AG04449 (cell line): ENCODE measurements at regions not wholly inside any gene's neighbourhood (a gene's known extent, or its start where the extent isn't known, plus 50 kb on each side); places are given as distances from the start of the nearest gene placed in this dataset.
"Not testable (repeated sequence)": the region's sequence is repeated elsewhere in the genome, so short reads cannot be mapped to it uniquely, and the experiment has no call there.

Experiments
- CTCF ChIA-PET: fragments of 350-600 bp; formaldehyde crosslinking; extraction: SDS; loops from one replicate; lab custom pipeline; 2021; ENCODE audit warnings: antibody characterized with exemption; lab: Yijun Ruan, JAX
- POLR2A ChIA-PET: fragments of 400-600, 350-600 bp; formaldehyde crosslinking; extraction: SDS; loops from one replicate; lab custom pipeline; 2020; ENCODE audit warnings: antibody characterized with exemption, inconsistent platforms; lab: Yijun Ruan, JAX
- DNase-seq: peaks from one replicate; pipeline ENCODE4 v3.0.0-alpha.2; 2010; ENCODE audit warnings: low read depth, low spot score
- H3K4me3 ChIP-seq: 2 replicates; pipeline ENCODE4 v1.5.1; 2011; ENCODE audit warnings: low read depth, mild to moderate bottlenecking, control low read depth, low read length
- CTCF ChIP-seq: IDR thresholded peaks from one replicate; pipeline ENCODE4 v1.5.1; 2011; ENCODE audit warnings: mild to moderate bottlenecking, moderate library complexity, low read length, control low read depth, inconsistent platforms; ENCODE audit not compliant: insufficient read depth; ENCODE audit errors: missing control alignments

DNA sequence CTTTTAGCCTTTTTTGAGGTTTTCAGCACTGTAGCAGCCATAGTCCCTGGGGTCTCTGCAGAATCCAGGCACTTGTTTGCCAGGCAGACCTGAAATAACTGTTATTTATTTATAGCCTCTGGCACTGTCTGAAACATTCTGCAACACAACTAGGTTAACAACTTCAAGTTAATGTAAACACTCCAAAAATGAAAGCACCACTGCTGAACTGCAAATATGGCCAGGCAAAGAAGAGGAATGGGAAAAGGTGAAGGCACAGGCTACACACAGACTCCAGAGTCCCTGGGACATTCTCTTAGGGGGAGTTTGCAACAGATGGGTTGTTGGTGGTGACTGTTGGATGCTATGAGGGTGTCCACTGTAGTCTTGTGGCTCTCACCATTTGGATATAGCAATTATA lies 369.0 kb downstream of the MAT2B start:
- DNase-seq = no peak
- ChIA-PET CTCF (no interaction called here), POLR2A (no interaction called here)
- no peak for TF ChIP-seq CTCF
- H3K4me3 ChIP-seq = no peak overlapping the region

DNA sequence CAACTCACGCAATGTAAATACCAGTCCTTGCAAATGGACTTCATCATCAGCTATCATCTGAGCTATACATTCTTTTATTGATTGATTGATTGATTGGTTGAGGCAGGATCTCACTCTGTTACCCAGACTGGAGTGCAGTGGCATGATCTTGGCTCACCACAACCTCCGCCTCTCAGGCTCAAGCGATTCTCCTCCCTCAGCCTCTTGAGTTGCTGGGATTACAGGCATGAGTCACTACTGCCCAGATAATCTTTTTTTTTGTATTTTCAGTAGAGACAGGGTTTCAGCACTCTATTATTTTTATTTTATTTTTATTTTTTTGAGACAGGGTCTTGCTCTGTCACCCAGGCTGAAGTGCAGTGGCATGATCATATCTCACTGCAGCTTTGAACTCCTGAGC lies 369.5 kb downstream of the MAT2B start:
- CTCF ChIA-PET, DNase-seq, POLR2A ChIA-PET, H3K4me3 ChIP-seq: not testable (repeated sequence)

GRCh38 chr5:163877865-163878264 lies 372.4 kb downstream of the MAT2B start:
- CTCF ChIA-PET = no interaction called here
- POLR2A ChIA-PET = no interaction called here
- H3K4me3 ChIP-seq = no peak overlapping the region
- no peak for DNase-seq
- no peak for TF ChIP-seq CTCF

- no peak overlapping the region for H3K4me3 ChIP-seq
These were observed 373.1 kb downstream of the MAT2B start for GRCh38 chr5:163878490-163878889.

DNA sequence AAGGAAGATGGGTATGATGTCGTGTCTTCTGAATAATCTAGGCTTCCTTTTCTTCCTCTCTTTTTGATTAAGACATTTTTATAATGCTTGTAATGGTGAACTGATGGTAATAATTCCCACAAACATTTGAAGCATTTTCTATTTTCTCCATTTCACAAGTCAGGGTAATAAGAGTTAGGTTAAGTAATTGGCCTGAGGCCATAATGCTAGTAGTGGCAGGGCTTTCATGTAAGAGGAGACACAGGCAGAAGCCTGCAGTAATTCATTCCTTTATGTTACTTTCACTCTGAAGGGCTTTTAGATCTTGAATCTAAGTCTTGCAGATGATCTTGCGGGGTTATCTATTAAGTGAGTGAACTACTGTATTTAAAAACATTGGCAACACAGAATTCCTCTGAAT lies 374.9 kb downstream of the MAT2B start:
- DNase-seq = peak; percentile 75
- CTCF ChIA-PET = no interaction called here
- TF ChIP-seq CTCF = no peak
- no peak overlapping the region for H3K4me3 ChIP-seq
- POLR2A ChIA-PET = no interaction called here

More at GRCh38 chr5:163878490-163878889, 373.1 kb downstream of the MAT2B start:
- ChIA-PET CTCF (no interaction called here), POLR2A (no interaction called here)
- no peak for DNase-seq
- TF ChIP-seq CTCF = no peak

GRCh38 chr5:163885117-163885516 lies 379.7 kb downstream of the MAT2B start:
- TF ChIP-seq CTCF = no peak
- CTCF ChIA-PET = no interaction called here

DNA sequence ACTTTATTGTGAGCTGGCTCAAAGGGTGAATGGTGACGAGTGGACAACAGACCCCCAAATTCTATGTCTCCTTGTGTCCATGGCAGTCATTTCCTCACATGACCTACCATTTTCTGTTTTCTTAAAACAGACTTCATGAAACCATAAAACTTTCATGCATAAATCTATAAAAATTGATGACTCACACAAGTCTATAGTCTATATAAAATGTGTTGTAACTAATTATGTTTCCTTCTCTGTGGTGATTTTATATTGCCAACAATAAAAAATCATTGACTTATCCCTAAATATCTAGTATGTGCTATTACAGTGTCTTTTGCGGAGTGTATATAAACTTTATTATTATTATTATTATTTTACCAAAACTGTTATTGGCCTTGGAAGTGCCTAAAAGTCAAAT lies 382.4 kb downstream of the MAT2B start:
- H3K4me3 ChIP-seq = no peak overlapping the region
- no peak for TF ChIP-seq CTCF
- ChIA-PET CTCF (no interaction called here), POLR2A (no interaction called here)
- DNase-seq = no peak

More at GRCh38 chr5:163885117-163885516, 379.7 kb downstream of the MAT2B start:
- DNase-seq = no peak
- POLR2A ChIA-PET = no interaction called here
- H3K4me3 ChIP-seq = no peak overlapping the region
